Neural cell (in vitro differentiated cells): ENCODE measurements at regions not wholly inside any gene's neighbourhood (a gene's known extent, or its start where the extent isn't known, plus 50 kb on each side); places are given as distances from the start of the nearest gene placed in this dataset.

Source experiments
- H2AFZ ChIP-seq: fragments of 200-600, 300-800 bp; sonication (generic), shearing (Covaris generic); 2 replicates; pipeline ENCODE4 v1.6.0; 2014; ENCODE audit warnings: low read depth, mild to moderate bottlenecking, antibody characterized with exemption, low read length, moderate library complexity
- H3F3A ChIP-seq: fragments of 200-600 bp; shearing (Covaris generic); 2 replicates; pipeline ENCODE4 v1.6.1; 2016; ENCODE audit warnings: mild to moderate bottlenecking, moderate library complexity, mixed read lengths, antibody characterized with exemption, low read length; ENCODE audit not compliant: insufficient read depth, poor library complexity, severe bottlenecking
- H3K27ac ChIP-seq: fragments of 200-600, 300-800 bp; sonication (generic), shearing (Covaris generic); 2 replicates; pipeline ENCODE4 v1.5.1; 2014; ENCODE audit warnings: mild to moderate bottlenecking, low read length, moderate library complexity
- H3K27me3 ChIP-seq: fragments of 300-800, 200-600 bp; sonication (generic), shearing (Covaris generic); 2 replicates; pipeline ENCODE4 v1.6.0; 2014; ENCODE audit warnings: mild to moderate bottlenecking, low read depth, low read length, moderate library complexity; ENCODE audit not compliant: insufficient read depth
- H3K36me3 ChIP-seq: fragments of 300-800, 200-600 bp; sonication (generic), shearing (Covaris generic); 2 replicates; pipeline ENCODE4 v1.5.1; 2014; ENCODE audit warnings: mild to moderate bottlenecking, antibody characterized with exemption, low read length, moderate library complexity; ENCODE audit not compliant: insufficient read depth
- H3K4me2 ChIP-seq: fragments of 300-800, 200-600 bp; sonication (generic), shearing (Covaris generic); 2 replicates; pipeline ENCODE4 v1.6.0; 2014; ENCODE audit warnings: mild to moderate bottlenecking, low read length
- H3K4me3 ChIP-seq: fragments of 300-800, 200-600 bp; sonication (generic), shearing (Covaris generic); 2 replicates; pipeline ENCODE4 v1.5.1; 2014; ENCODE audit warnings: mild to moderate bottlenecking, low read length, moderate library complexity
- H3K79me2 ChIP-seq: fragments of 200-600 bp; shearing (Covaris generic); replicated peaks from 2 replicates; pipeline ENCODE4 v1.6.0; 2014; ENCODE audit warnings: mild to moderate bottlenecking, low read length, moderate library complexity; ENCODE audit not compliant: insufficient read depth
- H3K9ac ChIP-seq: fragments of 300-800, 200-600 bp; sonication (generic), shearing (Covaris generic); 2 replicates; pipeline ENCODE4 v1.6.1; 2016; ENCODE audit warnings: mild to moderate bottlenecking, low read length, mixed read lengths
- H3K9me2 ChIP-seq: fragments of 200-600 bp; shearing (Covaris generic); 2 replicates; pipeline ENCODE4 v1.6.1; 2016; ENCODE audit warnings: mild to moderate bottlenecking, low read length, mixed read lengths; ENCODE audit not compliant: insufficient read depth
- H3K9me3 ChIP-seq: fragments of 200-600, 300-800 bp; sonication (generic), shearing (Covaris generic); 2 replicates; pipeline ENCODE4 v1.6.1; 2016; ENCODE audit warnings: mild to moderate bottlenecking, mixed run types, low read length, moderate library complexity, mixed read lengths
- H4K20me1 ChIP-seq: fragments of 200-600 bp; shearing (Covaris generic); 2 replicates; pipeline ENCODE4 v1.6.1; 2016; ENCODE audit warnings: mild to moderate bottlenecking, mixed run types; ENCODE audit not compliant: insufficient read depth
- CTCF ChIP-seq: fragments of 450-650 bp; IDR thresholded peaks from 2 replicates; pipeline ENCODE4 v1.5.1; 2014; ENCODE audit warnings: antibody characterized with exemption, mild to moderate bottlenecking, moderate library complexity; ENCODE audit not compliant: poor library complexity, severe bottlenecking
- EP300 ChIP-seq: fragments of 450-650 bp; conservative IDR thresholded peaks from 2 replicates; pipeline ENCODE4 v1.6.1; 2014; ENCODE audit warnings: antibody characterized with exemption, mild to moderate bottlenecking, moderate library complexity; ENCODE audit not compliant: poor library complexity, severe bottlenecking
- EZH2 ChIP-seq: fragments of 200-600, 300-800 bp; shearing (Covaris generic), sonication (generic); IDR thresholded peaks from 2 replicates; pipeline ENCODE4 v1.6.1; 2014; ENCODE audit warnings: antibody characterized with exemption, low read length, borderline replicate concordance, mild to moderate bottlenecking; ENCODE audit not compliant: insufficient read depth, poor library complexity, severe bottlenecking
- MXI1 ChIP-seq: fragments of 450-650 bp; conservative IDR thresholded peaks from 2 replicates; pipeline ENCODE4 v1.6.1; 2014; ENCODE audit warnings: antibody characterized with exemption, mild to moderate bottlenecking; ENCODE audit not compliant: poor library complexity, severe bottlenecking
- POLR2AphosphoS5 ChIP-seq: IDR thresholded peaks from 2 replicates; pipeline ENCODE4 v1.6.1; 2012
- RAD21 ChIP-seq: fragments of 450-650 bp; conservative IDR thresholded peaks from 2 replicates; pipeline ENCODE4 v1.6.1; 2014; ENCODE audit warnings: antibody characterized with exemption, mild to moderate bottlenecking, moderate library complexity
- SMC3 ChIP-seq: fragments of 450-650 bp; conservative IDR thresholded peaks from 2 replicates; pipeline ENCODE4 v1.6.1; 2014; ENCODE audit warnings: antibody characterized with exemption, mild to moderate bottlenecking, moderate library complexity; ENCODE audit not compliant: poor library complexity
- TAF1 ChIP-seq: IDR thresholded peaks from 2 replicates; pipeline ENCODE4 v1.6.1; 2012; ENCODE audit warnings: low read depth
- TF ChIP-seq, protein P1 (sequence below): IDR thresholded peaks from 2 replicates; pipeline ENCODE4 v1.6.1; 2012; ENCODE audit warnings: borderline replicate concordance

DNA sequence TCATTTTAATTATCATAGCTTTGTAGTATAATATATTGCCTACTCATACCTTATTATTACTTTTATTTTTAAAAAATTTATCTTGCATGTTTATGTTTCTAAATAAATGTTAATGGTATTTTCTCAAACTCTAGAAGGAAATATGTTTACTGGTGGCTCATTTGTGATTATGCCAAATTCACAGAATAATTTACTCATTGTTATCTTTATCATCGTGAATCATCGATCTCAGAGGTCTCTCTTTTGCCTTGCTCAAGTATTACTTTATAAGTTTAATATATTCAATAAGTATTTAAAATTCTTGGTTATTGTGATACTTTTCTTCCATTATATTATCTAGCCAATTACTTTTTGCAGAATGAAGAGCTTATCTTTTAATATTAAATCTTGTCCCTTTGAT, 836.7 kb upstream of the ADAMTS5 start:
- no peaks in the 10 kb centered on the region for H3K9me2 ChIP-seq
- H4K20me1 ChIP-seq: no peaks in the 10 kb centered on the region
- no peak overlapping the region for H3K27ac ChIP-seq
- no peaks in the 10 kb centered on the region for H3F3A ChIP-seq
- H3K4me3 ChIP-seq: no peak overlapping the region
- no peaks in the 10 kb centered on the region for H3K79me2 ChIP-seq
- no peaks in the 10 kb centered on the region for H3K27me3 ChIP-seq
- H3K9ac ChIP-seq: no peak overlapping the region
- H3K4me2 ChIP-seq: no peak overlapping the region
- no peaks in the 10 kb centered on the region for H3K9me3 ChIP-seq
- no peak overlapping the region for H2AFZ ChIP-seq
- no peak for TF ChIP-seq SMC3
- TF ChIP-seq POLR2AphosphoS5: no peak
- TF ChIP-seq, protein P1, sequence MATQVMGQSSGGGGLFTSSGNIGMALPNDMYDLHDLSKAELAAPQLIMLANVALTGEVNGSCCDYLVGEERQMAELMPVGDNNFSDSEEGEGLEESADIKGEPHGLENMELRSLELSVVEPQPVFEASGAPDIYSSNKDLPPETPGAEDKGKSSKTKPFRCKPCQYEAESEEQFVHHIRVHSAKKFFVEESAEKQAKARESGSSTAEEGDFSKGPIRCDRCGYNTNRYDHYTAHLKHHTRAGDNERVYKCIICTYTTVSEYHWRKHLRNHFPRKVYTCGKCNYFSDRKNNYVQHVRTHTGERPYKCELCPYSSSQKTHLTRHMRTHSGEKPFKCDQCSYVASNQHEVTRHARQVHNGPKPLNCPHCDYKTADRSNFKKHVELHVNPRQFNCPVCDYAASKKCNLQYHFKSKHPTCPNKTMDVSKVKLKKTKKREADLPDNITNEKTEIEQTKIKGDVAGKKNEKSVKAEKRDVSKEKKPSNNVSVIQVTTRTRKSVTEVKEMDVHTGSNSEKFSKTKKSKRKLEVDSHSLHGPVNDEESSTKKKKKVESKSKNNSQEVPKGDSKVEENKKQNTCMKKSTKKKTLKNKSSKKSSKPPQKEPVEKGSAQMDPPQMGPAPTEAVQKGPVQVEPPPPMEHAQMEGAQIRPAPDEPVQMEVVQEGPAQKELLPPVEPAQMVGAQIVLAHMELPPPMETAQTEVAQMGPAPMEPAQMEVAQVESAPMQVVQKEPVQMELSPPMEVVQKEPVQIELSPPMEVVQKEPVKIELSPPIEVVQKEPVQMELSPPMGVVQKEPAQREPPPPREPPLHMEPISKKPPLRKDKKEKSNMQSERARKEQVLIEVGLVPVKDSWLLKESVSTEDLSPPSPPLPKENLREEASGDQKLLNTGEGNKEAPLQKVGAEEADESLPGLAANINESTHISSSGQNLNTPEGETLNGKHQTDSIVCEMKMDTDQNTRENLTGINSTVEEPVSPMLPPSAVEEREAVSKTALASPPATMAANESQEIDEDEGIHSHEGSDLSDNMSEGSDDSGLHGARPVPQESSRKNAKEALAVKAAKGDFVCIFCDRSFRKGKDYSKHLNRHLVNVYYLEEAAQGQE: no peak
- no peak for TF ChIP-seq EP300
- no peak for TF ChIP-seq MXI1
- TF ChIP-seq TAF1: no peak
- TF ChIP-seq EZH2: no peak
- TF ChIP-seq RAD21: no peak
- no peak for TF ChIP-seq CTCF
- no peaks in the 10 kb centered on the region for H3K36me3 ChIP-seq

DNA sequence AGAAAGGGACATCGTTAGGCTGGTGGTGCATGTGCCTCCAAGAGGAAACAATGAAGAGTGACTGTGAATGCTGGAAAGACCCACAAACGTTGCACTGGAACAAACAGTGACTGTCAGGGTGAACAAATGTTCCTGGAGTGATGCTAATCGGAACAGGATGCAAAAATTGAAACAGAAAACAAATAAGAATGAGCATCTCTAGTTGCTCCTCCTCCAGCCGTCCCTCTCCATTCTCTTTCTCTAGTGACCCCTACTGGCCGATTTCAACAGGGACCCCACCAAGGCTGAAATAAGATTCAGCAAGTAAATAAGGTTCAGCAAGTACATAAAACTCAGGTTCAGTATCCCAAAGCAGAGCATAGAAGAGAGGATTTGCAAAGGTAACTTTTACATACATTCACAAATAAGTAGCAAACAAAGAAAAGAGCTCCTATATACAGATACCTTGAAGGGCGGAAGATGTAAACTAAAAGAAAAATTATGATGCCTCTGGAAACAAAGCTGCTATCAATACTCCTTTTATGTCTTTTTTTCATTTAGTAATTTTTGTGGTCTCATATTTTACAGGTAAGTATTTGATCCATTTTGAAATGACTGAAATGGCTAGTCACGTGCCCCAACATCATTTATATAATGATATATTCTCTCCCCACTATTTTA, 836.1 kb upstream of the ADAMTS5 start:
- TF ChIP-seq POLR2AphosphoS5 (no peak), CTCF (no peak), EP300 (no peak), RAD21 (no peak), EZH2 (no peak), SMC3 (no peak), TAF1 (no peak), MXI1 (no peak)
- TF ChIP-seq, protein P1: no peak
- Histone ChIP-seq H3K79me2 (no peaks in the 10 kb centered on the region), H3K4me2 (no peak overlapping the region), H3K9me3 (no peaks in the 10 kb centered on the region), H4K20me1 (no peaks in the 10 kb centered on the region), H3K9me2 (no peaks in the 10 kb centered on the region), H3K27me3 (no peaks in the 10 kb centered on the region), H3K36me3 (no peaks in the 10 kb centered on the region), H3F3A (no peaks in the 10 kb centered on the region), H2AFZ (no peak overlapping the region), H3K27ac (no peak overlapping the region), H3K4me3 (no peak overlapping the region), H3K9ac (no peak overlapping the region)
